T1000 (cell line): ENCODE measurements at regions not wholly inside any gene's neighbourhood (a gene's known extent, or its start where the extent isn't known, plus 50 kb on each side); places are given as distances from the start of the nearest gene placed in this dataset.

Experiments used
- DNase-seq: peaks from one replicate; lab custom pipeline; 2025; ENCODE audit warnings: mixed read lengths; lab: John Stamatoyannopoulos, UW

GRCh38 chr4:29467044-29467717, 1253.0 kb upstream of the PCDH7 start:
- no peak for DNase-seq
